ENCODE measurements at regions not wholly inside any gene's neighbourhood (a gene's known extent, or its start where the extent isn't known, plus 50 kb on each side); places are given as distances from the start of the nearest gene placed in this dataset.

DNA sequence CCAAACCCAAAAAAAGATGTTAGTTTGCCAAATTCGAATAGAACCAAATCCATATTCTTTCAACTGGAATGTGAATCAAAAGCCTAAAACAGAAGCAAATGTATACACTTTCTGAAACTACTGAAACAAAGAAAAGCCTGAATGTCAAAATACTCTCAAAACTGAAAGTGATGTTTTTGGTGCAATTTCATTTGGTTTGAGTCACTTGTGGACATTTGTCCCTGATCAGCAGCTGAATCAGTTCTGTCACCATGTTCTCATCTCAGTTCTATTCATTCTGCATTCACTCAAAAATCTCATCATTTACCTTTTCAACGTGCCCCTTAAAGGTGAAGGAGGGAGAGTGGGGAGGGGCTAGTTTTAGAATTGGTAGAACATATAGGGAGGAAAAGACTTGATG, 266.8 kb downstream of the ABHD5 start:
- TF ChIP-seq, protein P1, sequence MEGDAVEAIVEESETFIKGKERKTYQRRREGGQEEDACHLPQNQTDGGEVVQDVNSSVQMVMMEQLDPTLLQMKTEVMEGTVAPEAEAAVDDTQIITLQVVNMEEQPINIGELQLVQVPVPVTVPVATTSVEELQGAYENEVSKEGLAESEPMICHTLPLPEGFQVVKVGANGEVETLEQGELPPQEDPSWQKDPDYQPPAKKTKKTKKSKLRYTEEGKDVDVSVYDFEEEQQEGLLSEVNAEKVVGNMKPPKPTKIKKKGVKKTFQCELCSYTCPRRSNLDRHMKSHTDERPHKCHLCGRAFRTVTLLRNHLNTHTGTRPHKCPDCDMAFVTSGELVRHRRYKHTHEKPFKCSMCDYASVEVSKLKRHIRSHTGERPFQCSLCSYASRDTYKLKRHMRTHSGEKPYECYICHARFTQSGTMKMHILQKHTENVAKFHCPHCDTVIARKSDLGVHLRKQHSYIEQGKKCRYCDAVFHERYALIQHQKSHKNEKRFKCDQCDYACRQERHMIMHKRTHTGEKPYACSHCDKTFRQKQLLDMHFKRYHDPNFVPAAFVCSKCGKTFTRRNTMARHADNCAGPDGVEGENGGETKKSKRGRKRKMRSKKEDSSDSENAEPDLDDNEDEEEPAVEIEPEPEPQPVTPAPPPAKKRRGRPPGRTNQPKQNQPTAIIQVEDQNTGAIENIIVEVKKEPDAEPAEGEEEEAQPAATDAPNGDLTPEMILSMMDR (IDR thresholded peaks at IDR 0.05), result no peak
- TF ChIP-seq CHD2 (IDR thresholded peaks at IDR 0.05; ENCODE audit: low read length, partially characterized antibody), result no peak
